OCI-LY1 (cell line): ENCODE measurements at regions not wholly inside any gene's neighbourhood (a gene's known extent, or its start where the extent isn't known, plus 50 kb on each side); places are given as distances from the start of the nearest gene placed in this dataset.

Experiments used
- H2AFZ ChIP-seq: fragments of 200-600 bp; sonication (generic), shearing (Covaris generic); 2 replicates; pipeline ENCODE4 v1.6.0; 2014; ENCODE audit warnings: antibody characterized with exemption, mild to moderate bottlenecking, low read length
- H3F3A ChIP-seq: fragments of 200-600 bp; sonication (generic), shearing (Covaris generic); 2 replicates; pipeline ENCODE4 v1.6.0; 2014; ENCODE audit warnings: mild to moderate bottlenecking, antibody characterized with exemption, low read length, moderate library complexity; ENCODE audit not compliant: insufficient read depth
- H3K27ac ChIP-seq: fragments of 200-600 bp; sonication (generic); 2 replicates; pipeline ENCODE4 v1.5.1; 2014; ENCODE audit warnings: low read length, mixed run types, mild to moderate bottlenecking, low read depth; ENCODE audit not compliant: poor library complexity, severe bottlenecking
- H3K27me3 ChIP-seq: fragments of 200-600 bp; sonication (generic); 2 replicates; pipeline ENCODE4 v1.6.0; 2014; ENCODE audit warnings: antibody characterized with exemption, mild to moderate bottlenecking, low read length, moderate library complexity; ENCODE audit not compliant: insufficient read depth
- H3K36me3 ChIP-seq: fragments of 200-600 bp; sonication (generic); 2 replicates; pipeline ENCODE4 v1.6.1; 2014; ENCODE audit warnings: mild to moderate bottlenecking, antibody characterized with exemption, low read length, moderate library complexity, mixed read lengths; ENCODE audit not compliant: insufficient read depth
- H3K4me1 ChIP-seq: fragments of 200-600 bp; sonication (generic); 2 replicates; pipeline ENCODE4 v1.5.1; 2014; ENCODE audit warnings: mild to moderate bottlenecking, low read length, moderate library complexity; ENCODE audit not compliant: insufficient read depth, severe bottlenecking
- H3K4me2 ChIP-seq: fragments of 200-600 bp; sonication (generic), shearing (Covaris generic); 2 replicates; pipeline ENCODE4 v1.6.1; 2014; ENCODE audit warnings: low read length
- H3K4me3 ChIP-seq: fragments of 200-600 bp; sonication (generic); 2 replicates; pipeline ENCODE4 v1.5.1; 2014; ENCODE audit warnings: low read length, low read depth, mild to moderate bottlenecking, mixed read lengths; ENCODE audit not compliant: poor library complexity, severe bottlenecking
- H3K79me2 ChIP-seq: fragments of 200-600 bp; shearing (Covaris generic); 2 replicates; pipeline ENCODE4 v1.6.1; 2016; ENCODE audit warnings: mixed run types, low read length, mixed read lengths; ENCODE audit not compliant: insufficient read depth
- H3K9ac ChIP-seq: fragments of 200-600 bp; sonication (generic), shearing (Covaris generic); 2 replicates; pipeline ENCODE4 v1.6.1; 2014; ENCODE audit warnings: mild to moderate bottlenecking, low read length, mixed read lengths
- H3K9me2 ChIP-seq: fragments of 200-600 bp; sonication (generic), shearing (Covaris generic); 2 replicates; pipeline ENCODE4 v1.6.1; 2014; ENCODE audit warnings: low read depth, mild to moderate bottlenecking, low read length, mixed read lengths
- H3K9me3 ChIP-seq: fragments of 200-600 bp; shearing (Covaris generic); 2 replicates; pipeline ENCODE4 v1.6.1; 2014; ENCODE audit warnings: low read length, mixed read lengths
- H4K20me1 ChIP-seq: fragments of 200-600 bp; sonication (generic), shearing (Covaris generic); 2 replicates; pipeline ENCODE4 v1.6.0; 2016; ENCODE audit warnings: mild to moderate bottlenecking, low read length; ENCODE audit not compliant: insufficient read depth
- EZH2 ChIP-seq: fragments of 200-600 bp; sonication (generic), shearing (Covaris generic); IDR thresholded peaks from 2 replicates; pipeline ENCODE4 v1.8.0; 2017; ENCODE audit warnings: borderline replicate concordance, mixed run types, mild to moderate bottlenecking, antibody characterized with exemption, low read length, moderate library complexity, mixed read lengths
- TF ChIP-seq, protein P1 (sequence below): fragments of 200-600 bp; sonication (generic), shearing (Covaris generic); IDR thresholded peaks from 2 replicates; pipeline ENCODE4 v1.5.1; 2017; ENCODE audit warnings: mild to moderate bottlenecking, antibody characterized with exemption, low read length, moderate library complexity, mixed read lengths

DNA sequence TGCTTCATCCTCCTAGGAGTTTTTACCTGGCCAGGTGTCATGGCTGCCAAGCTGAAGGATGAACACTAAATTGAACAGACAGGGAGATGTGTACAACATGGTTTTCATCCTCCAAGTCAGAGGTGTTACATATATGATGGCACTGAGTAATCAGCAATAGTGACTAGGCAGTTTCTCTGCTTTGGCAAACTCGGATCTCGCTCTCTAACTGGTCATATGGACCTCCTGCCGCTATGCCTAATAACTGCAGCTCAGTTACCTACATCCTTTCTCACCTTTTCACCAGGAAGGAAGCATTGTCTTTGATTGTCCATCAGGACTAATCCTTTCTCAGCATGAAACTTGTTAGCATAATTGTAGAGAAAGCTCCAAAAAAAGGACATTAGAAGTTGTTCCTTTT is 175.9 kb upstream of the PLSCR5 start:
- no peaks in the 10 kb centered on the region for H3K9me3 ChIP-seq

DNA sequence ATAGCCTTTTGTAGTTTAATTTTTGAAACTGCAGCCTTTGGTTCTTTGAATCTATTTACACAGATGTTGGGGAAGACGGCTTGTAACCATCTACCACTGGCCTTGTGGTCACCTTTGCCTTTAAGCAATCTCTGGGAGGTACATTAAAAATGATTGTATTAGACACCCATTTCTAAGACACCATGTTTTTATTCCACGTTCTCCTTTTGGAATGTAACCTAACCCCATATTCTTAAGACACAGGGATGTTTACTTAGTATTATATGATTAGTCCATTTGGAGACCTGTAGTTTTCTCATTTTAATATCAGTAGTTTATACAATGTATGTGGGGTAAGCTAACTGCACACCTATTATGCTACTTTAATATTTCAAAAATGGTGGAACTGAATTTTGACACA is 175.1 kb upstream of the PLSCR5 start:
- H3K36me3 ChIP-seq, result no peaks in the 10 kb centered on the region
- TF ChIP-seq EZH2, result no peak
- TF ChIP-seq, protein P1, sequence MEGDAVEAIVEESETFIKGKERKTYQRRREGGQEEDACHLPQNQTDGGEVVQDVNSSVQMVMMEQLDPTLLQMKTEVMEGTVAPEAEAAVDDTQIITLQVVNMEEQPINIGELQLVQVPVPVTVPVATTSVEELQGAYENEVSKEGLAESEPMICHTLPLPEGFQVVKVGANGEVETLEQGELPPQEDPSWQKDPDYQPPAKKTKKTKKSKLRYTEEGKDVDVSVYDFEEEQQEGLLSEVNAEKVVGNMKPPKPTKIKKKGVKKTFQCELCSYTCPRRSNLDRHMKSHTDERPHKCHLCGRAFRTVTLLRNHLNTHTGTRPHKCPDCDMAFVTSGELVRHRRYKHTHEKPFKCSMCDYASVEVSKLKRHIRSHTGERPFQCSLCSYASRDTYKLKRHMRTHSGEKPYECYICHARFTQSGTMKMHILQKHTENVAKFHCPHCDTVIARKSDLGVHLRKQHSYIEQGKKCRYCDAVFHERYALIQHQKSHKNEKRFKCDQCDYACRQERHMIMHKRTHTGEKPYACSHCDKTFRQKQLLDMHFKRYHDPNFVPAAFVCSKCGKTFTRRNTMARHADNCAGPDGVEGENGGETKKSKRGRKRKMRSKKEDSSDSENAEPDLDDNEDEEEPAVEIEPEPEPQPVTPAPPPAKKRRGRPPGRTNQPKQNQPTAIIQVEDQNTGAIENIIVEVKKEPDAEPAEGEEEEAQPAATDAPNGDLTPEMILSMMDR, result no peak
- H3K4me2 ChIP-seq, result no peak overlapping the region
- no peaks in the 10 kb centered on the region for H3K9me2 ChIP-seq
- H3K4me3 ChIP-seq, result no peak overlapping the region
- H3K9ac ChIP-seq, result no peak overlapping the region
- H2AFZ ChIP-seq, result no peak overlapping the region
- H3K4me1 ChIP-seq, result no peaks in the 10 kb centered on the region
- H3K27me3 ChIP-seq, result no peaks in the 10 kb centered on the region
- H3K27ac ChIP-seq, result no peak overlapping the region
- no peaks in the 10 kb centered on the region for H3F3A ChIP-seq
- no peaks in the 10 kb centered on the region for H3K9me3 ChIP-seq
- H4K20me1 ChIP-seq, result no peaks in the 10 kb centered on the region
- H3K79me2 ChIP-seq, result no peaks in the 10 kb centered on the region

More for the DNA sequence above, 175.9 kb upstream of the PLSCR5 start:
- Histone ChIP-seq H4K20me1 (no peaks in the 10 kb centered on the region), H3K27me3 (no peaks in the 10 kb centered on the region), H3K9me2 (no peaks in the 10 kb centered on the region), H3K4me2 (no peak overlapping the region), H3F3A (no peaks in the 10 kb centered on the region), H3K27ac (no peak overlapping the region), H3K9ac (no peak overlapping the region), H3K4me1 (no peaks in the 10 kb centered on the region), H3K36me3 (no peaks in the 10 kb centered on the region), H3K4me3 (no peak overlapping the region), H2AFZ (no peak overlapping the region), H3K79me2 (no peaks in the 10 kb centered on the region)
- TF ChIP-seq EZH2, result no peak
- TF ChIP-seq, protein P1, result no peak

DNA sequence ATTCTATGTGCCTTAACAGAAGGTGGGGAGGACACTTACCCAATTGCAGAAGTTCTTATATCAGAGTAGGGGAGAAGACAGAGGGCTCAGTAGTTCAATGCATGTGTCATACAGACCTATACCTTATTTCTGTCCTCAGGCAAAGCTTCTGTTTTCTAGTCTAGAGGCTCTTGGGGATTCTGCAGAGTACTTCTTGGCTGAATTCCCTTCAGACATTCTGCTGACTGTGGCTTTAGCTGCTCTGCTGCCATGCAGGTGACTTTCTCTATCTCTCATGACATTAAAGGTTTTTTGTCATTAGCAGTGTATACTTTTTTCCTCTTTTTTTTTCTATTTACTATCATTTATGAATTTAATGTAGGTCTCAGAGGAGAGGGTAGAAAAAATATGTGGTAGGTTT is 172.8 kb upstream of the PLSCR5 start:
- no peak overlapping the region for H3K4me3 ChIP-seq
- no peak for TF ChIP-seq EZH2
- TF ChIP-seq, protein P1, result no peak
- no peak overlapping the region for H3K4me2 ChIP-seq
- no peaks in the 10 kb centered on the region for H3K9me3 ChIP-seq
- no peak overlapping the region for H3K9ac ChIP-seq
- H2AFZ ChIP-seq, result no peak overlapping the region
- H3K9me2 ChIP-seq, result no peaks in the 10 kb centered on the region
- no peaks in the 10 kb centered on the region for H3K36me3 ChIP-seq
- H3F3A ChIP-seq, result no peaks in the 10 kb centered on the region
- no peaks in the 10 kb centered on the region for H3K4me1 ChIP-seq
- no peak overlapping the region for H3K27ac ChIP-seq
- no peaks in the 10 kb centered on the region for H3K27me3 ChIP-seq
- no peaks in the 10 kb centered on the region for H3K79me2 ChIP-seq
- H4K20me1 ChIP-seq, result no peaks in the 10 kb centered on the region
